ENCODE measurements at regions not wholly inside any gene's neighbourhood (a gene's known extent, or its start where the extent isn't known, plus 50 kb on each side); places are given as distances from the start of the nearest gene placed in this dataset.

- no peaks in the 10 kb centered on the region for H3K36me3 ChIP-seq (ENCODE audit: insufficient read depth)
- H3K4me3 ChIP-seq (ENCODE audit: low read depth, low read length): no peak overlapping the region
- no peak for DNase-seq (ENCODE audit: extremely low spot score)
- H3K4me1 ChIP-seq (ENCODE audit: insufficient read depth): no peaks in the 10 kb centered on the region
- H3K27ac ChIP-seq (ENCODE audit: low read depth): no peak overlapping the region
- WGBS: 88% methylated on average over 7 of the region's 7 CpGs
Observed at GRCh38 chr7:34452363-34452762, 205.7 kb upstream of the NPSR1 start.

GRCh38 chr7:34453150-34453549 is 204.9 kb upstream of the NPSR1 start:
- no peaks in the 10 kb centered on the region for H3K36me3 ChIP-seq (ENCODE audit: insufficient read depth)
- 73% methylated on average over 2 of the region's 2 CpGs for WGBS
- DNase-seq (ENCODE audit: extremely low spot score): no peak
- H3K27ac ChIP-seq (ENCODE audit: low read depth): no peak overlapping the region
- H3K4me3 ChIP-seq (ENCODE audit: low read depth, low read length): no peak overlapping the region
- no peaks in the 10 kb centered on the region for H3K4me1 ChIP-seq (ENCODE audit: insufficient read depth)

GRCh38 chr7:34454381-34454780 is 203.6 kb upstream of the NPSR1 start:
- 76% methylated on average over 4 of the region's 4 CpGs for WGBS
- H3K4me1 ChIP-seq (ENCODE audit: insufficient read depth): no peaks in the 10 kb centered on the region
- no peak overlapping the region for H3K27ac ChIP-seq (ENCODE audit: low read depth)
- no peaks in the 10 kb centered on the region for H3K36me3 ChIP-seq (ENCODE audit: insufficient read depth)
- DNase-seq (ENCODE audit: extremely low spot score): no peak
- H3K4me3 ChIP-seq (ENCODE audit: low read depth, low read length): no peak overlapping the region

GRCh38 chr7:34457329-34457728 is 200.7 kb upstream of the NPSR1 start:
- WGBS: 82% methylated on average over 7 of the region's 7 CpGs
- no peaks in the 10 kb centered on the region for H3K4me1 ChIP-seq (ENCODE audit: insufficient read depth)
- H3K27ac ChIP-seq (ENCODE audit: low read depth): no peak overlapping the region
- H3K36me3 ChIP-seq (ENCODE audit: insufficient read depth): no peaks in the 10 kb centered on the region
- DNase-seq (ENCODE audit: extremely low spot score): no peak
- H3K4me3 ChIP-seq (ENCODE audit: low read depth, low read length): no peak overlapping the region

GRCh38 chr7:34463830-34464229 is 194.2 kb upstream of the NPSR1 start:
- WGBS: 74% methylated on average over 1 of the region's 1 CpG

GRCh38 chr7:34471844-34472243 is 186.2 kb upstream of the NPSR1 start:
- no peaks in the 10 kb centered on the region for H3K4me1 ChIP-seq (ENCODE audit: insufficient read depth)
- no peak overlapping the region for H3K4me3 ChIP-seq (ENCODE audit: low read depth, low read length)
- H3K27ac ChIP-seq (ENCODE audit: low read depth): no peak overlapping the region
- no peak for DNase-seq (ENCODE audit: extremely low spot score)
- H3K36me3 ChIP-seq (ENCODE audit: insufficient read depth): no peaks in the 10 kb centered on the region

More at GRCh38 chr7:34463830-34464229, 194.2 kb upstream of the NPSR1 start:
- Histone ChIP-seq H3K36me3 (ENCODE audit: insufficient read depth) (no peaks in the 10 kb centered on the region), H3K4me1 (ENCODE audit: insufficient read depth) (no peaks in the 10 kb centered on the region), H3K27ac (ENCODE audit: low read depth) (no peak overlapping the region), H3K4me3 (ENCODE audit: low read depth, low read length) (no peak overlapping the region)
- DNase-seq (ENCODE audit: extremely low spot score): no peak

GRCh38 chr7:34486371-34486770 is 171.6 kb upstream of the NPSR1 start:
- no peak overlapping the region for H3K4me3 ChIP-seq (ENCODE audit: low read depth, low read length)
- H3K4me1 ChIP-seq (ENCODE audit: insufficient read depth): no peaks in the 10 kb centered on the region
- no peak overlapping the region for H3K27ac ChIP-seq (ENCODE audit: low read depth)
- WGBS: 65% methylated on average over 4 of the region's 4 CpGs
- H3K36me3 ChIP-seq (ENCODE audit: insufficient read depth): no peaks in the 10 kb centered on the region
- DNase-seq (ENCODE audit: extremely low spot score): no peak

GRCh38 chr7:34487391-34488115 is 170.5 kb upstream of the NPSR1 start:
- 78% methylated on average over 3 of the region's 3 CpGs for WGBS
- DNase-seq (ENCODE audit: extremely low spot score): no peak
- H3K27ac ChIP-seq (ENCODE audit: low read depth): no peak overlapping the region
- no peaks in the 10 kb centered on the region for H3K4me1 ChIP-seq (ENCODE audit: insufficient read depth)
- no peak overlapping the region for H3K4me3 ChIP-seq (ENCODE audit: low read depth, low read length)
- H3K36me3 ChIP-seq (ENCODE audit: insufficient read depth): no peaks in the 10 kb centered on the region

- H3K4me3 ChIP-seq (ENCODE audit: low read depth, low read length): no peak overlapping the region
- no peak for DNase-seq (ENCODE audit: extremely low spot score)
- H3K4me1 ChIP-seq (ENCODE audit: insufficient read depth): no peaks in the 10 kb centered on the region
- H3K27ac ChIP-seq (ENCODE audit: low read depth): no peak overlapping the region
- WGBS: 76% methylated on average over 4 of the region's 4 CpGs
- no peaks in the 10 kb centered on the region for H3K36me3 ChIP-seq (ENCODE audit: insufficient read depth)
Observed at GRCh38 chr7:34488766-34489165, 169.3 kb upstream of the NPSR1 start.

GRCh38 chr7:34491899-34492298 is 166.1 kb upstream of the NPSR1 start:
- Histone ChIP-seq H3K27ac (ENCODE audit: low read depth) (no peak overlapping the region), H3K4me1 (ENCODE audit: insufficient read depth) (no peaks in the 10 kb centered on the region), H3K4me3 (ENCODE audit: low read depth, low read length) (no peak overlapping the region), H3K36me3 (ENCODE audit: insufficient read depth) (no peaks in the 10 kb centered on the region)
- no peak for DNase-seq (ENCODE audit: extremely low spot score)
- 98% methylated on average over 3 of the region's 3 CpGs for WGBS

GRCh38 chr7:34493752-34494151 is 164.3 kb upstream of the NPSR1 start:
- H3K4me1 ChIP-seq (ENCODE audit: insufficient read depth): no peaks in the 10 kb centered on the region
- 93% methylated on average over 4 of the region's 4 CpGs for WGBS
- H3K4me3 ChIP-seq (ENCODE audit: low read depth, low read length): no peak overlapping the region
- DNase-seq (ENCODE audit: extremely low spot score): no peak
- H3K36me3 ChIP-seq (ENCODE audit: insufficient read depth): no peaks in the 10 kb centered on the region
- no peak overlapping the region for H3K27ac ChIP-seq (ENCODE audit: low read depth)

- Histone ChIP-seq H3K4me3 (ENCODE audit: low read depth, low read length) (no peak overlapping the region), H3K36me3 (ENCODE audit: insufficient read depth) (no peaks in the 10 kb centered on the region)
- WGBS: 70% methylated on average over 4 of the region's 4 CpGs
Observed at GRCh38 chr7:34497153-34497777, 160.8 kb upstream of the NPSR1 start.

GRCh38 chr7:34501156-34501555 is 156.9 kb upstream of the NPSR1 start:
- Histone ChIP-seq H3K36me3 (ENCODE audit: insufficient read depth) (no peaks in the 10 kb centered on the region), H3K4me1 (ENCODE audit: insufficient read depth) (no peaks in the 10 kb centered on the region), H3K27ac (ENCODE audit: low read depth) (no peak overlapping the region), H3K4me3 (ENCODE audit: low read depth, low read length) (no peak overlapping the region)
- WGBS: 61% methylated on average over 1 of the region's 1 CpG
- DNase-seq (ENCODE audit: extremely low spot score): no peak

More at GRCh38 chr7:34497153-34497777, 160.8 kb upstream of the NPSR1 start:
- H3K4me1 ChIP-seq (ENCODE audit: insufficient read depth): no peaks in the 10 kb centered on the region
- H3K27ac ChIP-seq (ENCODE audit: low read depth): no peak overlapping the region
- no peak for DNase-seq (ENCODE audit: extremely low spot score)

GRCh38 chr7:34507191-34507590 is 150.8 kb upstream of the NPSR1 start:
- no peak for DNase-seq (ENCODE audit: extremely low spot score)
- Histone ChIP-seq H3K4me3 (ENCODE audit: low read depth, low read length) (no peak overlapping the region), H3K36me3 (ENCODE audit: insufficient read depth) (no peaks in the 10 kb centered on the region), H3K4me1 (ENCODE audit: insufficient read depth) (no peaks in the 10 kb centered on the region), H3K27ac (ENCODE audit: low read depth) (no peak overlapping the region)
- WGBS: 63% methylated on average over 4 of the region's 4 CpGs
